DMS 273 treated with DMSO at 0.1 percent for 48 hours (cell line): ENCODE measurements at regions not wholly inside any gene's neighbourhood (a gene's known extent, or its start where the extent isn't known, plus 50 kb on each side); places are given as distances from the start of the nearest gene placed in this dataset.

Source experiments
- DNase-seq: peaks from one replicate; lab custom pipeline; 2025; lab: John Stamatoyannopoulos, UW

- no peak for DNase-seq
These were observed 54.6 kb downstream of the ARL4A start for GRCh38 chr7:12741951-12742575.

DNA sequence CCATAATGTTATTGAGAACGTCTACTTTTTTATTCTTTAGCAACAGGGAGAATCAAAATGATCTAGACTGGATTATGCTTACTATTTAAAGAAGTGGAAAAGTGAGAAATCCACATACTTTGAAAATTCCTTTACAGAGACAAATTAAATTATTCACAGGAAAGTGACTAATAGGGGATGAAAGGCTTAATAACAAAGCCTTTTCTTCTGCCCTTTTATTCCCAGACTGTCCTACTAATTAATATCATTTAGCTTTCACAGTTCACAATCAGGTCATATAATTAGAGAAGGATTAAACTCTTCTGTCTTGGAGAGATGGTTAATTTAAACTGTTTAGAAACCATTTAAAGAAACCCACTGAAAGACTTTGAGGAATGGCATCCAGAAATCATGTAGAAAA, 58.8 kb downstream of the ARL4A start:
- DNase-seq: no peak

GRCh38 chr7:12747687-12748306, 60.4 kb downstream of the ARL4A start:
- DNase-seq: no peak

- DNase-seq: no peak
These were observed 61.6 kb downstream of the ARL4A start for GRCh38 chr7:12749069-12749468.

DNA sequence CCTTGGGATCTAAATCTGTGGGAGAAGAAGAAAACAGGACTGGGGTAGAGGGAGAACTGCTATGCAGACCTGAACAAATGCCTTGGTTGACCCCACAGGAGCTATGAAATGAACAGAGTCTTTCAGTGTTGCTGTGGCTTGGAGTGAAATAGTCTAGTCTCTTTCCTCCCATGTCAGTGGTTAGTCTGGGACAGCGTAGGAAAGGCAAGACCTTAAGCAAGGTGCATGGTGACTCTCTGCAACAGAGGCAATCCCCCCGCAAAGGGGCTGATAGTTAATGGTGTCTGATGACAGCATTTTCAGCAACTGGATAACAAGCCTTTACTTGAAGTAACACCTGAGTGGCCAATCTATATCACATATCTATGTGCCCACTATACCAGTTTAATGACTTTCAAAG, 62.3 kb downstream of the ARL4A start:
- DNase-seq: no peak

- no peak for DNase-seq
These were observed 64.3 kb downstream of the ARL4A start for GRCh38 chr7:12751764-12752163.

- no peak for DNase-seq
These were observed 66.7 kb downstream of the ARL4A start for GRCh38 chr7:12754179-12754578.

DNA sequence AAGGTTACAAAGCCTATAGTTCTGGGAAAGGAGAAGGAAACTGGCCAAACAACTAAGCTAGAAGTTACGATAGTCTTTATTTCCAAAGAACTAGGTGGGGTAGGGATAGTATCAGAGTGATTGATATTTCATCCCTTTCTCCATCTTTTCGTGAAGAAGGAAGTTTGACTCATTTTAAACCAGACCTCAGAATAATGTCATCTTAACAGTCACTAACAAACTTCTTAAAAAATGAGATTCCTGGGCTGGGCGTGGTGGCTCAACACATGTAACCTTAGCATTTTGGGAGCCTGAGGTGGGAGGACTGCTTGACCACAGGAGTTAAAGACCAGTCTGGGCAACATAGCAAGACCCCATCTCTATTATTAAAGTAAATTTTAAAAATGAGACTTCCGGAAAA, 69.4 kb downstream of the ARL4A start:
- DNase-seq: no peak

DNA sequence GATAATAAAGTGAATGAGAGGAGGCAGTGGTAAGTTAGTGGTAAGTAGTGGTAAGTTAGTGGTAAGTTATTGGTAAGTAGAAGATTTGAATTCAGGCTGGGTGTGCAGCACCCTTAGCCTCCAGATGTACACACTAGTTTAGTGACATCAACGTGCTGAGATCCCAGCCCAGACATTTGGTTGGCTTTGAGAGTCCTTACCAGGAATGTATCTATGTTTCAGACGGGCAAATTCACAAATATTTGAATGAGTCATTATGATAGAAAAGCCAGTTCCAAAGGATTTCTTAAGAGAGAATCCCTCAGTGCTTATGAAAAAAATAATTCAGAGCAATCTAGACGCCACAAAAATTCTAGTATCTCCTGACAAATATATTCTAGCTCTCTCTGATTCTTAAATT, 70.0 kb downstream of the ARL4A start:
- no peak for DNase-seq

DNA sequence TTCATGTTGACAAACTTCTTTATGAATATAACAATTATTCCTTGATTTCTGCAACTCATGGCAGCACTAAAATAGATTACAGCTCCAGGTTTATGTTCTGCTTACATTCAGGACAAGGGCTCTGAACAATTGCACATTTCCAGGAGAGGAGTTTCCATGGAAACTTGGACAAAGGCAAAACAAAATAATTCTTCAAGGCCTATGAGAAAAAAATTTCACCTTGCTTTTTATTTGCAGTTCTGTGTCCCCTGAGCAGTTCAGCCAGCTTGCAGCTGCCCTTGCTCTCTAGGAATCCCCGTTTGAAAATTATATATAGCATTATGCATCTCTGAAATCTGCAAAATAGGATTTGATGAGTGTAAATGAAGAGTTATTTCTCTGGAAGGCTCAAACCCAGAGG, 71.7 kb downstream of the ARL4A start:
- DNase-seq: no peak

GRCh38 chr7:12761111-12761510, 73.7 kb downstream of the ARL4A start:
- no peak for DNase-seq

- no peak for DNase-seq
These were observed 74.3 kb downstream of the ARL4A start for GRCh38 chr7:12761691-12762090.

- no peak for DNase-seq
These were observed 77.0 kb downstream of the ARL4A start for GRCh38 chr7:12764458-12764891.

- no peak for DNase-seq
These were observed 78.1 kb downstream of the ARL4A start for GRCh38 chr7:12765431-12766100.

- no peak for DNase-seq
These were observed 79.0 kb downstream of the ARL4A start for GRCh38 chr7:12766416-12766815.

GRCh38 chr7:12768948-12769347, 81.5 kb downstream of the ARL4A start:
- DNase-seq: no peak

DNA sequence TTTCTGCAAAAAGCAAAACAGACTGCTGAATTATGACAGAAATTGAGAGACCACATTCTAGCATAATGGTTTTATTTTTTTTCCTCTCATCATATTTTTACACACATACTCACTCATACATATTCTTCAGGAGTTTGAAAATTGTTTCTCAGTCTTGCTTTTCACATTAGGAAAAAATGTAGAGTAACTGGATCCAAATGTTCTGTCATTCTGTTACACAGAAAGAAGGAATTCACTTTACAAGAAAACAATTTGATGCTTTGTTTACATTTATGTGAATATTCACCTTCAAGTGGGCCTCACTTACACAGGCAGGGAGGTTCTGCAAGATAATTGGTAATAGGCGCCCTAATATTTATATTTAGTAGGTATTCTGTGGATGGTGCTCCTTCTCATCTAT, 82.0 kb downstream of the ARL4A start:
- no peak for DNase-seq

DNA sequence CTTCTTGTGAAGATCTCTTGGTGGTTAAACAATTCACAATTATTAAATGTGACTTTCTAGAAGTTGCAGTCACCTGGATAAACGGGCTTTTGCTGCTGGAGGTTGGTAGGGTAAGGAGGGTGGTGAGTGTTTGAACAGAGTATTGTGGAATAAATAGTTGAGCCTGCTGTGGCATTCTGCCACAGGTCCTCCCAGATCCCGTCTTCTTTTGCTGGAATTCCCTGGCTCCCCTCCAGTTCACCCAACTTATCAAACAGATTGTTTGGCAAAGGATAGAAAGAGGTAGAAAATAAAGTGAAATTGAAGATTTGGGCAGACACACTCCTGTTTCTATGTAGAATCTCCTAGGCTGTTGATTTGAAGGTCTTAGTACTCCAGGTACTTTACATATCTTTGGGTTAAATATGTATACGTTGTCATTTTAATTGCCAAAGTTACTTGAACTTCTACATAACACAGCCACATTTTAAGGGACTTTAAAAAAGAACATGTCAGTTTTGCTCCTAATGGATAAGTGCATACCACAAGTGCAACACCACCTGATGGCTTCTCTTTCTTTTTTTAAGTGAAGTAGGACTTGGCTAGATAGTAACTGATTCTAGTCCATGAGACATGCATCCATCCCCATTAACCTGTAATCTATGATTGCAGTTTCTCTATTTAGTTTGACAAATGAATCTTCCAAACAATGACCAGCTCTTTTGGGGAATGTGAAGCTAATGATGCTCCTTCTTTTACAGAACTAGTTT, 83.0 kb downstream of the ARL4A start:
- DNase-seq: no peak

DNA sequence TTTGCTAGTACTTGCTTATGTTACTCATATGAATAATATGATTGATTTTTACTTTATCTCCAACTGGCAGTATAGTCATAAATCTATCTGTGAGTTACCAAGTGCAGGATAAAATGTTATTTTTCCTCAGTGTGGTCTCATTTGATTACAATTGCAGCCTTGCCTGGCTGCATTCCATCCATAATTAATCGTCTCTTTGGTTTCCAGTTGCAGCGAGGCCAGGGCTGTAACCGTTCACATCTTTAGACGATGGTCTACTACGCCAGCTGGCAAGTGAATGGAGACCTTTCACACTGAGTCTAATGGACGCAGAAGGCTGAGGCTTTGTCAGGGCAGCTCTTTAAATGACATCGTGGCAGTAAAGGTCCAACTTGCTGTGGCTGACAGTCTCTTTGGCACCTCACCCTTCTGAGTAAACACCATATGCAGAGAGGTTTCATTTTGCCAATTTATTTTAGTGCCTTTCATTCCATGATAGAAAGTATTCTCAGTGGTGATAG, 84.0 kb downstream of the ARL4A start:
- peak; percentile 77 for DNase-seq

GRCh38 chr7:12772768-12773167, 85.3 kb downstream of the ARL4A start:
- DNase-seq: no peak

DNA sequence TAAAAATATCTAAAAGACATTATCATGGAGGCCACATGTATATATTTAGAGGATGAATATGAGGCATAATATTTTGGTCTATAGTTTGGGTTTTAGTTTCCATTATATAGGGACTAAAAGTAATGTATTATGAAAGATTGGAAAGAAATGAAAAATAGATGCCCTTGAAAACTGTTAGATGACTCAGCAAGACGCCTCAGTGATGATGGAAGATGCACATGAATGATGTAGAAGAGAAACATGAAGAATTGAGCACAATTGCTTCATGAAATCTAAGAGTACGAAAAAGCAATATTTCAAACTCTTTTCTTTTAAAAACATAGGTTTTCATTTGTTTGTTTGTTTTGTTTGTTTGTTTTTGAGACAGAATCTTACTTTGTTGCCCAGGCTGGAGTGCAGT, 89.8 kb downstream of the ARL4A start:
- no peak for DNase-seq

- no peak for DNase-seq
These were observed 92.5 kb downstream of the ARL4A start for GRCh38 chr7:12779947-12780346.
